ENCODE measurements at regions not wholly inside any gene's neighbourhood (a gene's known extent, or its start where the extent isn't known, plus 50 kb on each side); places are given as distances from the start of the nearest gene placed in this dataset.

GRCh38 chr12:111194703-111195051, 174.2 kb downstream of the PHETA1 start:
- no peak for DNase-seq

DNA sequence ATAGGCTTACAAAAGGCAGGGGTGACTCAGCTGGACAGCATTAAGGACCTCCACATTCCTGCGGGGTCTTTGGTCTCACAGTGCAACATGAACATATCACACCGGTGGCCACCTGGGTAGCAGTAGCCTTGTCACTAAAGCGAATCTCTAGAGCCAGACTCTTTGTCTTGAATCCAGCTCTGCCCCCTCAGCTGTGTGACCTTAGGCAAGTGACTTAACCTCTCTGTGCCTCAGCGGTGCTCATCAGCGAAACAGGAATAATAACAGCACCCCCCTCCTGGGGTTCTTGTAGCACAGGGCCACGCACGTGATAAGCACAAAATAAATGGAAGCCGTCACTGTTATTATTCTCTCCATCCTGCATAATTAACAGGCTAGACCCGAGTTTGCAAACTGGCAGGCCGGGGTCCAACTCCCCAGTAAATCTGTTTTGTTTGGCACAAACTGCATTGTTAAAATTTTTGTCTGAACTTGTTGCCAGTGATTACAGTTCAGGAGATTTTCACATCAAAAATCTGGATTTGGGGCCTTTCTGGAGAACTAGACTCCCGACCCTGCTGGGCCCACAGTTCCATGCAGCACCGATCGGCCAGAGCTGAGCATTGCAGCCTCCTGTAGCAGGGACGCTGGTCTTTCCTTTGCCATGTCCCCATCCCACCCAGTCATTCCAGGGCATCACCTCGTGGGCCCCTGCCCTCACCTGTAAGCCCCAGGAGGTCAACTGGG, 174.8 kb downstream of the PHETA1 start:
- DNase-seq = no peak

GRCh38 chr12:111193496-111193895, 175.4 kb downstream of the PHETA1 start:
- no peak for DNase-seq

GRCh38 chr12:111193067-111193466, 175.8 kb downstream of the PHETA1 start:
- DNase-seq = no peak

DNA sequence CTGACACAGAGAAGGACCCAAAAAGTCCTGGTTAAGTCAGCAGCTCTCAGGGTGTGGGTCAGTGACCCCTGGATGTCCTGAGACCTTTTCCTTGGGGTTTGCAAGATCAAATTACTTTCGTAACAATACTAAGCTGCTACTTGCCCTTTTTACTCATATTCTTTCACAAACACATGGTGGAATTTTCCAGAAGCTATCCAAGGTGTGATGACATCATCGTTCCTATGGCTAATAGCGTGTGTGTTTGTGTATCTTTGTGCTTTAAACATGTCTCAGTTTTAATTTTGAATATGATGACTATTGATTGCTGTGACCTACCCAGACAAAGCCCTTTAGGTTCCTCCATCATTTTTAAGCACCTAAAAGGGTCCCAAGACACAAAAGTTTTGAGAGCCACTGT, 176.2 kb downstream of the PHETA1 start:
- no peak for DNase-seq

DNA sequence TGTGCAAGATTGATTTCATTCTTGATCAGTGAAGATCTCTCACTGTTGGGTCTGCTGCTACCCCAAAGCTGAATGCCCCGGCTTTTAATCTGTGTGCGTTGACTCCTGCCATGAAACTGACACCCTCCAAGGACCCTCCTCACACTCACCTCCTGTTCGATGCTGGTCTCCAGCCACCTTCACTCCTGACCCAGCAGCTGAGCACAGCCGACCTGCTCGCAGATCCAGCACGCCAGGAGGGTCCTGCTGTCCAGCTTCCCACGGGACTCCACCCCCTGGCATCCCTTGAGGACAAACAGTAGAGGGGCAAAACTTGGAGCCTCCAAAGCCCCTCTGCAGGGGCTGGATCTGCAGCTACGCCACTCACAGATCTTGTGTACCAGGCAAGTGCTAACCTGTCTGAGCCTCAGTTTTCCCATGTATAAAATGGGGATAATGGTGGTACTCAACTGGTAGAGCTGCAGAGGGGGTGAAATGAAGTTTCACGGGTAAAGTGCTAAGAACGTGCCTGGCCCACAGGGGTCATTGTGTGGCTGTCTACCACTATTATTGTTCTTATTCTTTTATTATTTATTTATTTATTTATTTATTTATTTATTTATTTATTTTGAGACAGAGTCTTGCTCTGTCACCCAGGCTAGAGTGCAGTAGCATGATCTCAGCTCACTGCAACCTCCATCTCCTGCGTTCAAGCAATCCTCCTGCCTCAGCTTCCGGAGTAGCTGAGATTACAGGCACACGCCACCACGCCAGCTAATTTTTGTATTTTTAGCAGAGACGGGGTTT, 178.0 kb downstream of the PHETA1 start:
- no peak for DNase-seq

GRCh38 chr12:111189792-111190191, 179.1 kb downstream of the PHETA1 start:
- DNase-seq = no peak

GRCh38 chr12:111188436-111188835, 180.5 kb downstream of the PHETA1 start:
- no peak for DNase-seq

DNA sequence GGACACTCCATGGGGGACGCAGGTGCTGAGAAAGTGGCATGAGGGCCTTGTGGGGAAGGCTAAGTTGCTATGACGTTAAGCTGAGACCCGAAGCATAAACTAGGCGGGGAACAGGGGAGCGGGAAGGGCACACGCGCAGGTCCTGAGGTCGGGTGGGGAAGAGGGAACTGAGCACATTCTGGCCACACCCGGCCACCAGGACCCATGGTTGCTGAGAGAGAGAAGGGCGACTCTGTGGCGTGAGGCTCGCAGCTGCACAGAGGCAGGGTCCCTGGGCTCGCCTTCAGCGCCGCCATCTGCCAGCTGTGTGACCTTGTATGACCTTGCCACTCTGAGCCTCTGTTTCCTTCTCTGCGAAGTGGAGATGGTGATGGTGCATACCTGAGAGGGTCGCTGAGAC, 182.5 kb downstream of the PHETA1 start:
- no peak for DNase-seq

- no peak for DNase-seq
Observed at GRCh38 chr12:111185889-111186227, 183.0 kb downstream of the PHETA1 start.

GRCh38 chr12:111185206-111185888, 183.5 kb downstream of the PHETA1 start:
- no peak for DNase-seq

DNA sequence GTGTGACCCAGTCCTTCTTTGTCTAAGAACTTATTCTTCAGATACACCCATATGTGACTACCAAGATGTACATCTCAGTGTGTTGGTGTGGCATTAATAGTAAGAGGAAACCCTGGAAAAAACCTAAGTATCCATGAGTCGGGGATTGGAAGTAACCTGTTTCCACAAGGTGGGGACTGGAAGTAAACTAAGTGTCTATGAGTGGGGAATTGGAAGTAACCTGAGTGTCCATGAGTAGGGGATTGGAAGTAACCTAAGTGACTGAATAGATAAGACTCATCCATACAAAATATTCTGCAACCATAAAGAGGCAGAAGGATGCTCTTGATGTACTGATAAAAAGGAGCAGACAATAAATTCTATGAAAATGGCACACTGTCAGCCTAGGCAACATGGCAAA, 184.7 kb downstream of the PHETA1 start:
- no peak for DNase-seq

DNA sequence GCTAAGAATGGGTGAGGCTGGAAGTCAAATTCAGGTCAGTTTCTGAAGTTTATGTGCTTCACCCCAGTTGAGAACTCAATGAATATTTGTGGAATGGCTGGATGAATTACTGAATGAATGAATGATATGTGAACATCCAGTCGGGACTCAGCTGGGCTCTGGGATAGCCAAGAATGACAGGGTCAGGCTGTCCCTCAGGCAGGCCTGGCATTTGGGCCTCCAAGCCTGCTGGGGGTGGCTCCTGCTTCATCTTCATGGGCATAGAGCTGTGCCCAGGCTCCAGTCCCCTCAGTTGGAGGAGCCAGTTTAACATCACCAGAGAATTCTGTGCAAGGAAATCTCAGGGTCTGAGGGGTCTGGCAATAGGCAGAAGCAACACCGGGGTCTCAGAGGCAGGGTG, 185.8 kb downstream of the PHETA1 start:
- DNase-seq = no peak

GRCh38 chr12:111182382-111182781, 186.5 kb downstream of the PHETA1 start:
- no peak for DNase-seq

DNA sequence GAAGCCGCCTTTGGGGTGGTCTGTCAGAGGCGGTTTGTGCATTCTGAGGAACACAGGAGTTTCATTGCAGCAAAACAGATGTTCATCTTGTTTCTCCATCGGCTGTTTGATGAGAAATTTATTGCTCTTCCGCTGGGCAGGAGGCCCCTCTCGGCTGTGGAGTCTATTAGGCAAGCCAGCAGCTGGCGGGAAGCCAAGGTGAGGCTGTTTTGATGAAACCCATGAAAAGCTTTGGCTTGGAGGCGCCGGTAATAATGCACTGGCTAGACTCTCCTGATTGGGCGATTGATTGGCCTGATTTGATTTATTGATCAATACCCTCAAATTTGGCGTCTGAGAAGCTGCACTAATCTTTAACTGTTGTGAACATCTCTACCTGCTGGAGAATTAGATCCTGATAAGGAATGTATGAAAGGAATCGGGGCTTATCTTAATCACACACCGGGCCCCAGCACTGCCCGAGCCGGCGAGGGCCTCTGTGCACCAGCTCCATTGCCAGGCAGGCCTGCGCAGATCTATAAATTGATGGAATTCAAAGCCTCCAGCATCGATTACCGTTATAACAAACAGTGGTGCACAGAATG, 187.7 kb downstream of the PHETA1 start:
- DNase-seq = no peak

- DNase-seq = no peak
Observed at GRCh38 chr12:111180426-111181142, 188.3 kb downstream of the PHETA1 start.

DNA sequence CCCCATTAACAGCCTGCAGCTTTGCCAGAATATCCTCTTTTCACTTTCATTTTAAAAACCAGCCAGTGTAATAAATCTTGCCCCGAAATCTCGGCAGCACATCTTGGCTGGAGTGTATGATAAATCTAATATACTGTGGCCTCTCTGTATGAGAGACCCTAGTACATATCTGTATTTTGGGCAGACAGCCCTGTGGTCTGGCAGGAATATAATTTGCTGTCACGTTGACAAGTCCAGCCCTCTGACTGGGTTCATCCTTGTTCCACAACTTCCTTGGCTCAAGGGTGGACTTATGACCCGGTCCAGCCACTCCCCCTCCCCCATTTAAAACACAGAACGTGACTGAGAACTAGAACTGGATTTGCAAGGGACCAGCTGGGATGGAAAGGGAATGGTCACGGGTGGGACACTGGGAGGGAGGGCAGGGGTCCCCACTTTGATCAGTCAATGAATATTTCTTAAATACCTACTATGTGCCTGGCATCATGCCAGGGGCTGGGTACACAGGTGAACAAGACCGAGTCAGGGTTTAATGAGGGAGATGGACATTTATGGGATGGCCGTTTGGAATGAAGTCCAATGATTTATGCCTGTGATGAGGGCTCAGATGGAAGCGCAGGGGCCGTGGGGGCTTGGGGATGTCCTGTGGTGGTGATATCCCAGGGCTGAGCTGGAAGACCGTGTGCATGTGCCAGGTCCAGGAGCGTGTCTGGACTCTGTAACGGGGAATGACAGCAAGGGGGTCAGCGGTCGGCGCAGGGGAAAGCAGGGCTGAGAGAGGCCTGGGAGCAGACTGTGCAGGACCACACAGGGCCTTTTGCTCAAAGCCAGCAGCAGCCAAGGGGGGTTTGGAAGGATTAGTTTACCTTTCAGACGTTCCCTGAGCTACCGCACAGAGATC, 190.5 kb downstream of the PHETA1 start:
- DNase-seq = no peak

DNA sequence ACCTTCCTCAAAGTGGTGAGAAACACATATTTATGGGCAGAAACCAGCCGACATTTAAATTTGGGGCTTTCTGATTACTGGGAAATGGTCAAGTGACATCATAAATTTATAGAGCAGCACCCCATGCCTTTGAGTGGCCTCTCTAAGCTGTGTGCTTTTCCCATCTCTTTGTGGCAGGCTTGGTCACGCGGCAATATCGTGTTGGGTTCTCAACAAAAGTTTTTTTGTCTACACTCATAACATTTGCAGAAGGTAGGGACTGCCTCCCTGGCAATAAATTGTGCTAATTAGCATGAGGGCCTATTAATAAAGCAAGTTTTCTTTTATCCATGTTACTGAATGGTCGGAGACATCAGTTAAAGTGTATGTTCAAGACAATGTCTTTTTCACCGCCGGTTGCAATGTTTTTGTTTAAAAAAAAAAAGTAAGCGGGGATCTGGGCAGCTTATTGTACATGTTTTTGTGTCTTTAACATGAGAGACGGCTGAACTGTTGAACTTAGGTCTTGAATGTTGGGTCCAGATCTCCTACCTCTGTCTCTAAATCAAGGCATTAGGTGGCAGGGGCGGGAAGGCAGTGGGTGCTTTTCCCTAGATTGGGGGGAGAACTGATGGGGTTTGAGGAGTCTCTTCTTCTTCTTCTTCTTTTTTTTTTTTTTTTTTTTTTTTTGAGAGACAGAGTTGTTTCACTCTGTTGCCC, 193.3 kb downstream of the PHETA1 start:
- no peak for DNase-seq

DNA sequence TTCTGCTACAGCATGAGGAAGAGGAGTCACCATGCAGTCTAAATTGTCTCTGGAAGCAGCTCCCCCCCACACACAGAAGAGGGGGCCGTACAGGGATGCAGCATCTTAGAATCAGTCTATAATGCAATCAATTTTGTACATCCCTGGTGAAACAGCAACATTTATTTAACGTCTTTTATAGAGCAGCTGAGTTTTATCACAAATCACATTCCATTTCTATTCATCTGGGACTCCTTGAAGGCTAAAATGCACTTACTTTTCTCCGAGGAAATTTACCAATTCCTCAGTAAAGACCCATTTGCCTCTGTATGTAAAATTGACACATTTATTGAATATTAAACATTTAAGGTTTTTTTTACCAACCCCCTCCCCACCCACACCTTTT, 193.9 kb downstream of the PHETA1 start:
- no peak for DNase-seq

- no peak for DNase-seq
Observed at GRCh38 chr12:111174251-111174960, 194.5 kb downstream of the PHETA1 start.

DNA sequence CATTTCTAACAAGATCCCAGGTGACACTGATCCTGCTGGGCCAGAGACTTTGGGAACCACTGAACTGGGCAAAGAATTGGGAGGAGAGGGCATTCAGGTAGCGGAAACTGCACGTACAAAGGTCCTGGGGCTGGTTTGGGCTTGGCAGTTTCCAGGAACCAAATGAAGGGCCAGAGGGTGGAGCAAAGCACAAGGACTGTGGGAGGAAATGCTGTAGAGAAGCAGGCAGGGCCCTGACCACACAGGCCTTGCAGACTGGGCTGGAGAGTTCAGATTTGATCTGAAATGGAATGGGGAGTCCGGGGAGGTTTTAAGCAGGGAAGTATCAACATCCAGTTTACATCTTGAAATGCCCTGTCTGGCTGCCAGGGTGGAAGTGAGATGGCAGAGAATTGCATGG, 195.1 kb downstream of the PHETA1 start:
- DNase-seq = no peak
